Effector CD8-positive, alpha-beta T cell (primary cell): ENCODE measurements at regions not wholly inside any gene's neighbourhood (a gene's known extent, or its start where the extent isn't known, plus 50 kb on each side); places are given as distances from the start of the nearest gene placed in this dataset.

ENCODE experiments used
- DNase-seq: peaks from one replicate; lab custom pipeline; 2025; lab: John Stamatoyannopoulos, UW

GRCh38 chr3:28738425-28738824 lies 389.8 kb upstream of the AZI2 start:
- DNase-seq = no peak

GRCh38 chr3:28739647-28740046 lies 391.0 kb upstream of the AZI2 start:
- DNase-seq = no peak

- DNase-seq = no peak
These were observed 394.6 kb upstream of the AZI2 start for GRCh38 chr3:28743271-28743670.

DNA sequence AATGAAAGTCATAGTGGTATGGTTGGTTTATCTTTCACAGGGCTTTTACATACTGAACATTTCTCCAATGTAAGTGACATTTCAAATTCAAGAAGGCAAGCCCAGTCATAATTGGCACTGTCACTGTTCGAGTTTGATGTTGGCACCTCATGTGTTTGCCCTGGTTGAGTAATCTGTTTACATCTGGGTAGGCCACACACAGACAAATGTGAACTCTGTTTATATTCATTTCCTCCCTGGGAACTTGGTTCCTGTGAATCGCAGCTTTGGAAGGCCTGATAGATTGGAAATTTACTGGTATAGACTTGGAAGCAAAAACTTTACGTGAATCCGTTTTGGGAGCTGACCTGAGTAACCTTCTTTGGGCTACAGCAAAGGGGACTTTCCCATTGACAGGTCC lies 395.2 kb upstream of the AZI2 start:
- no peak for DNase-seq

- no peak for DNase-seq
These were observed 396.8 kb upstream of the AZI2 start for GRCh38 chr3:28745436-28745835.

- no peak for DNase-seq
These were observed 397.4 kb upstream of the AZI2 start for GRCh38 chr3:28745916-28746617.

GRCh38 chr3:28746990-28747389 lies 398.4 kb upstream of the AZI2 start:
- DNase-seq = no peak

DNA sequence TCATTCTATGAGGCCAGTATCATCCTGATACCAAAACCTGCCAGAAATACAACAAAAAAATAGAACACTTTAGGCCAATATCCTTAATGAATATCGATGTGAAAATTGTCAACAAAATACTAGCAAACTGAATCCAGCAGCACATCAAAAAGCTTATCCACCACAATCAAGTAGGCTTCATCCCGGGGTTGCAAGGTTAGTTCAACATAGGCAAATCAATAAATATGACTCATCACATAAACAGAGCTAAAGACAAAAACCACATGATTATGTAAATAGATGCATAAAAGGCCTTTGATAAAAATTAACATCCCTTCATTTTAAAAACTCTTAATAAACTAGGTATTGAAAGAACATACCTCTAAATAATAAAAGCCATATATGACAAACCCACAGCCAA lies 403.2 kb upstream of the AZI2 start:
- DNase-seq = no peak

DNA sequence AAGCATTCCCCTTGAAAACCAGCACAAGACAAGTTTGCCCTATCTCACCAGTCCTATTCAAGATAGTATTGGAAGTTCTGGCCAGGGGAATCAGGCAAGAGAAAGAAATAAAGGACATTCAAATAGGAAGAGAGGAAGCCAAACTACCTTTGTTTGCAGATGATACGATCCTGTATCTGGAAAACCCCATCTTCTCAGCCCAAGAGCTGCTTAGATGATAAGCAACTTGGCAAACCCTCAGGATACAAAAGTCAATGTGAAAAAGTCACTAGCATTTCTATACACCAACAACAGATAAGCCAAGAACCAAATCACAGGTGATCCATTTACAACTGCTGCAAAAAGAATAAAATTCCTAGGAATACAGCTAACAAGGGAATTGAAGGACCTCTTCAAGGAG lies 403.7 kb upstream of the AZI2 start:
- DNase-seq = no peak

- DNase-seq = no peak
These were observed 407.4 kb upstream of the AZI2 start for GRCh38 chr3:28756056-28756455.

GRCh38 chr3:28758115-28758514 lies 409.5 kb upstream of the AZI2 start:
- DNase-seq = no peak

DNA sequence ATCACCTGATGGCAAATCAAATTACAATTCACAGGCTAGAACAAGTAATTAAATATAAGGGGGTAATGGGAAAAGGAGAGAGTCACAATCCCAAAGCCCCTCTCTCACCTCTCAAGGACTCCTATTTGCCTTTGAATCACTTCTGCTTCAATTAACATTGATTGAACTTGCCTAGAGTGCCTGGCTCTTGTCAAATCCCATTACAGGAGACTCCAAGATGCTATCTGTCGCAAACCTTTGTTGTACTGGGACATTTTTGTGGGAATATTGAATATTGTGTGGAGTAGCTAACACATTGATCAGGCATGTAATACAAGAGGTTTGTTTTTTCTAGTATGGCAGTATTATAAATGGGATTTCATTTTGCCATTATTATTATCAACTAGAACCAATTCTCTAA lies 412.8 kb upstream of the AZI2 start:
- DNase-seq = no peak

DNA sequence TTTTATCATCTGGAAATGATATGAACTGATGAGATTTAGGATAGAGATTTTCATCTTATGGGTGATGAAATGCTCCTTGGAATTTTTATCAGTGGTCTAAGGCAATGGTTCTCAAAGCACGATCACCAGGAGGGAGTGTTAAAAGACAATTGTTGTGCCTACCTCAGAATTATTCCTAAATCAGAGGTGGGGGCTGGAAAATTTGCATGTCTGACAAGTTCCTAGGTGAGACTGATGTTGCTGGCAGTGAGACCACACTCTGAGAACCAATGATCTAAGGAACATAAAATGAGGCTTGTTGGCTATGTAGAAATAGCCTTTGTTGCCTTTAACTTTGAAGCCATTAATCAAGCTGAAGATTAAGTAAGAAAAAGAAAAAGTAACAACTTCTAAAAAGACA lies 416.6 kb upstream of the AZI2 start:
- no peak for DNase-seq

- no peak for DNase-seq
These were observed 419.8 kb upstream of the AZI2 start for GRCh38 chr3:28768439-28768838.

DNA sequence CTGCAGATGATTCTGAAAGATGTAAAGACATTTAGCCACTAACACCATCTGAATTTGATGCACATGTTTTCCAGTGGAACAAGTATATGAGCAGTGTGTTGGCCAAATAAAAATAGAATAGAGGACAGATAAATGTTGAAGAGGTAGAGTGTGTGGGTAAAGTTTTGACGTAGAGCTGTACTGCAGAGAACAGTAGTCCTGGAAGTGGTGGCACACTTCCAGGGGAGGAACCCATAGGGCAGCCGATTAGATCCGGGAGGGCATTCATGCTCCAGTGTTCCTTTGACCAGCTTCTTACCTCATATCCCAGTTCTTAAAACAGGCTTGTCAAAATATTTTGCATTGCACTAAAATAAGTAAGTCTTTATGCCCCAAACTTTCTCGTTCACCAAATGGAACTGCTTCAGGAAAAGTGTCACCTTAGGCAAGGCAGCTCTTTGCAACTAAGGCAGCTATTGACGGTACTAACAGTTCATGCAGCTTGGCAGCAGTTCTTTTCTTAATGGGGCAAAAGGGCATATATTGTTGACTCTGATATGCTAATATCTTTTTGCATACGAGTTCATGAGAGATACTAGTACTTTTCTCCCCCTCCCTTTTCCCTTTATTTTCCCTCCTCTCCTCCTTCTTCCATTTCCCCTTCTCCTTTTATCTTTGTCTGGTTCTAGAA lies 429.3 kb upstream of the AZI2 start:
- no peak for DNase-seq

GRCh38 chr3:28780480-28780879 lies 431.9 kb upstream of the AZI2 start:
- DNase-seq = no peak

DNA sequence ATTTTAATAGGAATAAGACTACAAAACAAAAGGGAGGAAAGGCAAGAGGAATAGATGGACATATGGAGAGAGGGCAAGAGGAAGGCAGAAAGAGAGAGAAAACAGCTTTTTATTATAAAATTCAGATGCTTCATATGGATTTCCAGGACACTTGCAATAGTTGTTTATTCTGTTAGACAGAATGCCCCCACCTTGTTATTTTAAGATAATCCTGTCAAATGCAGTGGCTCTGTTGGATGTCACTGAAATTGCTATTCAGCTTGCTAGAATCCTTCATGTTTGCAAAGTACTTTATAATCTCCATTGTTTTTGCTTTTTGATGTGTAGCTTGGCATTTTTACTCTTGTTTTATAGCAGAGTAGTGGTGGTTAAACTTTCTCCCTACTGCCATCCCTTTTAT lies 432.4 kb upstream of the AZI2 start:
- no peak for DNase-seq

- DNase-seq = no peak
These were observed 437.8 kb upstream of the AZI2 start for GRCh38 chr3:28786446-28786845.

GRCh38 chr3:28788571-28788970 lies 439.9 kb upstream of the AZI2 start:
- no peak for DNase-seq

GRCh38 chr3:28791713-28792255 lies 443.2 kb upstream of the AZI2 start:
- no peak for DNase-seq

- no peak for DNase-seq
These were observed 444.0 kb upstream of the AZI2 start for GRCh38 chr3:28792604-28793003.

DNA sequence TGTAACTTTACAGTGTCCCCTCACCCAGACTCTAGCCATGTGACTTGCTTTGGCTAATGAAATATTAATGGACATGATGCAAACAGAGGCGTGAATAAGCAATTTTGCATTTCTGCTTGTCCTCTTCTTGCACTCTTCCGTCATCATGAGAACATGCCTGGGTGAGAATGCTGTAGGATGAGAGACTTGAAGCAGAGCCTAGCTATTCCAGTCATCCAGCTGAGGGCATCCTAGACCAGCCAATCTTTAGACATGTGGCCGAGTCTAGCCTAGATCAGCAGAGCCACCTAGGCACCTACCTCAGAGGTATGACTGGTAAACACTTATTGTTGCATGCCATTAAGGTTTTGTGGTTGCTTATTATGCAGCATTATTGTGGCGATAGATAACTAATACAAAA lies 450.5 kb upstream of the AZI2 start:
- DNase-seq = no peak

DNA sequence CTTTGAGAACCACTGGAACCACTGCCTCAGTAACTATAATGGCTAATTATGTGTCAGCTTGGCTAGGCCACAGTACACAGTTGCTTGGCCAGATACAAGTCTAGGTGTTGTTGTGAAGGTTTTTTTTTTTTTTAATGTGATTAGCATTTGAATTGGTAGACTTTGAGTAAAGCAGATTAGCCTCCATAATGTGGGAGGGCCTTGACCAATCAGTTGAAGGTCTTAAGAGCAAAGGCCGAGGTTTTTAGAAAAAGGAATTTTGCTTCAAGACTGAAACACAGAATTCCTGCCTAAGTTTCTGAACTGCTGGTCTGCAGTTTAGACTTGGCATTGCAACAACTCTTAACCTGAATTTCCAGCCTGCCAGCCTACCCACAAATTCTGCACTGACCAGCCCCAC lies 451.6 kb upstream of the AZI2 start:
- no peak for DNase-seq

GRCh38 chr3:28808068-28808467 lies 459.4 kb upstream of the AZI2 start:
- DNase-seq = no peak
